HG03571 (cell line): ENCODE measurements at regions not wholly inside any gene's neighbourhood (a gene's known extent, or its start where the extent isn't known, plus 50 kb on each side); places are given as distances from the start of the nearest gene placed in this dataset.
"Not testable (repeated sequence)": the region's sequence is repeated elsewhere in the genome, so short reads cannot be mapped to it uniquely, and the experiment has no call there.

Source experiments
- ATAC-seq: cut with Tn5 transposase; IDR thresholded peaks from one replicate; pipeline ENCODE4 v1.9.1; 2021; ENCODE audit not compliant: unreplicated experiment

- ATAC-seq: no peak
These were observed 249.7 kb upstream of the DAB2 start for GRCh38 chr5:39674209-39675082.

- no peak for ATAC-seq
These were observed 246.8 kb upstream of the DAB2 start for GRCh38 chr5:39671561-39671961.

- ATAC-seq: no peak
These were observed 246.2 kb upstream of the DAB2 start for GRCh38 chr5:39670955-39671354.

GRCh38 chr5:39670391-39670790 is 245.6 kb upstream of the DAB2 start:
- no peak for ATAC-seq

GRCh38 chr5:39668980-39669379 is 244.2 kb upstream of the DAB2 start:
- no peak for ATAC-seq

- no peak for ATAC-seq
These were observed 240.5 kb upstream of the DAB2 start for GRCh38 chr5:39665328-39665727.

GRCh38 chr5:39662945-39663344 is 238.2 kb upstream of the DAB2 start:
- ATAC-seq: no peak

GRCh38 chr5:39661026-39661779 is 236.4 kb upstream of the DAB2 start:
- peak; percentile 46 for ATAC-seq

- ATAC-seq: no peak
These were observed 235.2 kb upstream of the DAB2 start for GRCh38 chr5:39660020-39660419.

- ATAC-seq: no peak
These were observed 234.1 kb upstream of the DAB2 start for GRCh38 chr5:39658866-39659265.

- ATAC-seq: no peak
These were observed 233.2 kb upstream of the DAB2 start for GRCh38 chr5:39657943-39658342.

GRCh38 chr5:39656600-39656999 is 231.8 kb upstream of the DAB2 start:
- no peak for ATAC-seq

- ATAC-seq: no peak
These were observed 229.9 kb upstream of the DAB2 start for GRCh38 chr5:39654715-39655114.

GRCh38 chr5:39652481-39652880 is 227.7 kb upstream of the DAB2 start:
- not testable (repeated sequence) for ATAC-seq

- ATAC-seq: no peak
These were observed 227.3 kb upstream of the DAB2 start for GRCh38 chr5:39652036-39652435.

GRCh38 chr5:39650008-39650762 is 225.4 kb upstream of the DAB2 start:
- no peak for ATAC-seq

GRCh38 chr5:39648848-39649227 is 224.1 kb upstream of the DAB2 start:
- ATAC-seq: peak; percentile 68

GRCh38 chr5:39648085-39648847 is 223.5 kb upstream of the DAB2 start:
- peak; percentile 19 for ATAC-seq

GRCh38 chr5:39640552-39640951 is 215.8 kb upstream of the DAB2 start:
- peak; percentile 96 for ATAC-seq

GRCh38 chr5:39639618-39640089 is 214.9 kb upstream of the DAB2 start:
- no peak for ATAC-seq

- ATAC-seq: no peak
These were observed 214.0 kb upstream of the DAB2 start for GRCh38 chr5:39638813-39639212.
